Stimulated activated CD4-positive, alpha-beta T cell treated with anti-CD3 and anti-CD28 coated beads, Interleukin-2, amount 100 ng/mL, for 4 hours (primary cell): ENCODE measurements at regions not wholly inside any gene's neighbourhood (a gene's known extent, or its start where the extent isn't known, plus 50 kb on each side); places are given as distances from the start of the nearest gene placed in this dataset.

ENCODE experiments used
- DNase-seq: peaks from one replicate; pipeline ENCODE4 v3.0.0-alpha.2; 2020; ENCODE audit warnings: low read depth

- DNase-seq: no peak
Observed at GRCh38 chr21:31500071-31500470, 156.0 kb upstream of the TIAM1 start.

- no peak for DNase-seq
Observed at GRCh38 chr21:31498985-31499384, 154.9 kb upstream of the TIAM1 start.

GRCh38 chr21:31497914-31498313, 153.9 kb upstream of the TIAM1 start:
- no peak for DNase-seq

GRCh38 chr21:31493350-31493880, 149.4 kb upstream of the TIAM1 start:
- DNase-seq: no peak

- no peak for DNase-seq
Observed at GRCh38 chr21:31491617-31492016, 147.6 kb upstream of the TIAM1 start.

GRCh38 chr21:31490443-31490842, 146.4 kb upstream of the TIAM1 start:
- no peak for DNase-seq

- no peak for DNase-seq
Observed at GRCh38 chr21:31489726-31490125, 145.7 kb upstream of the TIAM1 start.

GRCh38 chr21:31489014-31489413, 145.0 kb upstream of the TIAM1 start:
- DNase-seq: no peak

- DNase-seq: no peak
Observed at GRCh38 chr21:31484219-31484618, 140.2 kb upstream of the TIAM1 start.

GRCh38 chr21:31483146-31483545, 139.1 kb upstream of the TIAM1 start:
- DNase-seq: no peak

GRCh38 chr21:31482460-31482859, 138.4 kb upstream of the TIAM1 start:
- DNase-seq: no peak

- no peak for DNase-seq
Observed at GRCh38 chr21:31480228-31480627, 136.2 kb upstream of the TIAM1 start.

GRCh38 chr21:31479714-31480113, 135.7 kb upstream of the TIAM1 start:
- no peak for DNase-seq

- no peak for DNase-seq
Observed at GRCh38 chr21:31479222-31479621, 135.2 kb upstream of the TIAM1 start.

- no peak for DNase-seq
Observed at GRCh38 chr21:31476263-31477022, 132.4 kb upstream of the TIAM1 start.

GRCh38 chr21:31475223-31475622, 131.2 kb upstream of the TIAM1 start:
- no peak for DNase-seq

GRCh38 chr21:31473685-31474345, 129.8 kb upstream of the TIAM1 start:
- DNase-seq: no peak

GRCh38 chr21:31471865-31472264, 127.8 kb upstream of the TIAM1 start:
- no peak for DNase-seq

- no peak for DNase-seq
Observed at GRCh38 chr21:31470896-31471694, 127.0 kb upstream of the TIAM1 start.

- DNase-seq: no peak
Observed at GRCh38 chr21:31460980-31461379, 116.9 kb upstream of the TIAM1 start.

- DNase-seq: no peak
Observed at GRCh38 chr21:31459457-31459856, 115.4 kb upstream of the TIAM1 start.

GRCh38 chr21:31457675-31458074, 113.6 kb upstream of the TIAM1 start:
- no peak for DNase-seq

GRCh38 chr21:31456201-31456600, 112.1 kb upstream of the TIAM1 start:
- no peak for DNase-seq
